Uterus (tissue), 3 donors: ENCODE measurements at regions not wholly inside any gene's neighbourhood (a gene's known extent, or its start where the extent isn't known, plus 50 kb on each side); places are given as distances from the start of the nearest gene placed in this dataset.

Experiments
- DNase-seq, 2 donors: peaks; one replicate each; pipeline ENCODE4 v3.0.0-alpha.2; 2019 to 2020
- H3K27ac ChIP-seq, 2 donors: fragments of 200-600 bp; sonication (generic); 1 replicate in 1 of 2; 2 replicates in 1 of 2; pipeline ENCODE4 v1.5.1; 2016 to 2018
- H3K27me3 ChIP-seq, 2 donors: fragments of 200-600 bp; sonication (generic); one replicate each; pipeline ENCODE4 v1.5.1; 2018 to 2019; ENCODE audit warnings: control low read depth in 1 of 2
- H3K36me3 ChIP-seq, 2 donors: fragments of 200-600 bp; sonication (generic); one replicate each; pipeline ENCODE4 v1.5.1; 2019; ENCODE audit warnings: control low read depth in 1 of 2
- H3K4me1 ChIP-seq, 2 donors: fragments of 200-600 bp; sonication (generic); one replicate each; pipeline ENCODE4 v1.5.1; 2018 to 2019; ENCODE audit warnings: control low read depth in 1 of 2
- H3K4me3 ChIP-seq, 2 donors: fragments of 200-600 bp; sonication (generic); 1 replicate in 1 of 2; 2 replicates in 1 of 2; pipeline ENCODE4 v1.5.1; 2018 to 2019; ENCODE audit warnings: mild to moderate bottlenecking in 1 of 2
- H3K9me3 ChIP-seq, 2 donors: fragments of 200-600 bp; sonication (generic); one replicate each; pipeline ENCODE4 v1.5.1; 2019; ENCODE audit warnings: control low read depth in 1 of 2
- POLR2A ChIP-seq, 2 donors: fragments of 450-650 bp; IDR thresholded peaks; one replicate each; pipeline ENCODE4 v1.6.1; 2016; ENCODE audit warnings: antibody characterized with exemption in 2 of 2, mild to moderate bottlenecking in 1 of 2, moderate library complexity in 1 of 2
- intact Hi-C: fragments of 100-400 bp; cut with DNase I; formaldehyde crosslinking; loops from one replicate; pipeline ENCODE4 v1.15.1; 2023; ENCODE audit warnings: low total_unique reads
- TF ChIP-seq, protein P1 (sequence below), 4 experiments: fragments of 200-600 bp in 2 of 4; fragments of 450-650 bp in 2 of 4; sonication (generic) in 2 of 4; IDR thresholded peaks; one replicate each; pipeline ENCODE4 v1.5.1; 2016 to 2019; ENCODE audit warnings: antibody characterized with exemption in 4 of 4, mild to moderate bottlenecking in 2 of 4, moderate library complexity in 1 of 4
- donor health status: DM: yes; HTN: yes; CAD: no.

DNA sequence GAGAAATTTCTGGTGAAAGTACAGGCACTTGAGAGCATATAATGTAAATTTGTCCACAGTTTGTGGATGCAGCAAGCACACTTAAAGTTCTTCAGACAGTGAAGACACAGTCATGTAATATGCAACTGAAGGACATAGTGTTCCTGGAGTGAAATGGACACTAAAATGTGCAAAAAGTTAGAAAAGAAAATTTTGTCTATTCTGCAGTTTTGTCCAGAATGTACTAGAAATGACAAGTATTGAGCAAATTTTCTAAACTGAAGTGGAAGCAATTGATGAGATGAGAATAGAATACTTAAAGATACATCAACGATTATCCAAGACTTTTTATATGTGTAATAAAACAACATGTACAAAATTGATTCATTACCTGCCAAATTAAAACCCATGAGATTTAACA lies 647.0 kb upstream of the IMPG1 start:
- no peaks in the 10 kb centered on the region for H3K9me3 ChIP-seq
- DNase-seq, result no peak
- no peaks in the 10 kb centered on the region for H3K27me3 ChIP-seq
- H3K27ac ChIP-seq, result no peak overlapping the region
- intact Hi-C loops, result no loop called here
- H3K36me3 ChIP-seq, result no peaks in the 10 kb centered on the region
- TF ChIP-seq POLR2A (IDR thresholded peaks at IDR 0.05), result no peak
- TF ChIP-seq, protein P1, sequence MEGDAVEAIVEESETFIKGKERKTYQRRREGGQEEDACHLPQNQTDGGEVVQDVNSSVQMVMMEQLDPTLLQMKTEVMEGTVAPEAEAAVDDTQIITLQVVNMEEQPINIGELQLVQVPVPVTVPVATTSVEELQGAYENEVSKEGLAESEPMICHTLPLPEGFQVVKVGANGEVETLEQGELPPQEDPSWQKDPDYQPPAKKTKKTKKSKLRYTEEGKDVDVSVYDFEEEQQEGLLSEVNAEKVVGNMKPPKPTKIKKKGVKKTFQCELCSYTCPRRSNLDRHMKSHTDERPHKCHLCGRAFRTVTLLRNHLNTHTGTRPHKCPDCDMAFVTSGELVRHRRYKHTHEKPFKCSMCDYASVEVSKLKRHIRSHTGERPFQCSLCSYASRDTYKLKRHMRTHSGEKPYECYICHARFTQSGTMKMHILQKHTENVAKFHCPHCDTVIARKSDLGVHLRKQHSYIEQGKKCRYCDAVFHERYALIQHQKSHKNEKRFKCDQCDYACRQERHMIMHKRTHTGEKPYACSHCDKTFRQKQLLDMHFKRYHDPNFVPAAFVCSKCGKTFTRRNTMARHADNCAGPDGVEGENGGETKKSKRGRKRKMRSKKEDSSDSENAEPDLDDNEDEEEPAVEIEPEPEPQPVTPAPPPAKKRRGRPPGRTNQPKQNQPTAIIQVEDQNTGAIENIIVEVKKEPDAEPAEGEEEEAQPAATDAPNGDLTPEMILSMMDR (IDR thresholded peaks at IDR 0.05), result no peak
- no peak overlapping the region for H3K4me3 ChIP-seq
- H3K4me1 ChIP-seq, result no peaks in the 10 kb centered on the region

DNA sequence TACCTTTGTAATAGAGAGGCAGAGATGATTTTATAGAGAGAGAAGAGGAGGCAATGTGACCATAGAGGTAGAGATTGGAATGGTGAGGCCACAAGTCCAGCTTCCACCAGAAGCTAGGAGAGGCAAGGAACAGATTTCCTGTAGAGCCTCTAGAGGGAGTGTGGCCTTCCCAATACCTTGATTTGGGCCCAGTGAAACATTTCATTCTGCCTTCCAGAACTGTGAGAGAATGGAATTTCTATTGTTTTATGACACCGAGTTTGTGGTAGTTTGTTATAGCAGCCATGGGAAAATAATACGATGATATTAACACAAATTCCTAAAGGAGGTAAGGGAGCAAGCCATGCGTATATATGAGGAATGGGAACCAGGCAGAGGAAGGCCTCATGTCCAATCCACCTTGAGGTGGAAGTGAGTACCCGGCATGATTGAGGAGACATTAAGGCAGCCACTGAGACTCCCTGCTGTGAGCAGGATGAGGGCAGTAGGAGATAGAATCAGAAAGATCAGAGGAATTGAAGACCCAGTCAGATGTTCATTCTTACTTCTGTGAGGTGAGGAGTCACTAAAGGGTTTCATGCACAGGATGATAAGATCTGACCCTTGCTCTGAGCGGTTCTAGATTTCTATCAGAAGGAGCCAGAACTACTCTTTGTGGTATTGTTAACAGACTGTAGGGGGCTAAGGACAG lies 636.3 kb upstream of the IMPG1 start:
- Histone ChIP-seq H3K36me3 (no peaks in the 10 kb centered on the region), H3K4me3 (no peak overlapping the region), H3K4me1 (no peaks in the 10 kb centered on the region), H3K27ac (no peak overlapping the region), H3K9me3 (no peaks in the 10 kb centered on the region), H3K27me3 (no peaks in the 10 kb centered on the region)
- intact Hi-C loops, result no loop called here
- no peak for DNase-seq
- no peak for TF ChIP-seq POLR2A (IDR thresholded peaks at IDR 0.05)
- TF ChIP-seq, protein P1 (IDR thresholded peaks at IDR 0.05), result no peak

DNA sequence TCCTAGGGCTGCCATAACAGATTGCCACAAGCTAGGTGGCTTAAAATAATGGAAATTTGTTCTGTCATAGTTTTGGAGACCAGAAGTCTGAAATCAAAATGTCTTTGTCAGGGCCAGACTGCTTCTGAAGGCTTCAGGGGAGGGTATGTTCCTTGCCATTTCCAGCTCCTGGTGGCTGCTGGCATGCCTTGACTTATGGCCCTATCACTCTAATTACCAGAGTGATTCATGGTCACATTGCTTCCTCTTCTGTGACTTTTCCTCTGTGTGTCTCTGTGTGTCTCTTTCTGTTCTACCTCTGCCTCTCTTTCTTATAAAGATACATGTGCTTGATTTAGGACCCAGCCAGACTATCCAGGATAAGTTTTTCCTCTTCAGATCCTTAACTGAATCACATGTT lies 635.2 kb upstream of the IMPG1 start:
- Histone ChIP-seq H3K27ac (no peak overlapping the region), H3K27me3 (no peaks in the 10 kb centered on the region), H3K36me3 (no peaks in the 10 kb centered on the region), H3K9me3 (no peaks in the 10 kb centered on the region), H3K4me1 (no peaks in the 10 kb centered on the region), H3K4me3 (no peak overlapping the region)
- no peak for DNase-seq
- TF ChIP-seq POLR2A (IDR thresholded peaks at IDR 0.05), result no peak
- TF ChIP-seq, protein P1 (IDR thresholded peaks at IDR 0.05), result no peak
- intact Hi-C loops, result no loop called here

DNA sequence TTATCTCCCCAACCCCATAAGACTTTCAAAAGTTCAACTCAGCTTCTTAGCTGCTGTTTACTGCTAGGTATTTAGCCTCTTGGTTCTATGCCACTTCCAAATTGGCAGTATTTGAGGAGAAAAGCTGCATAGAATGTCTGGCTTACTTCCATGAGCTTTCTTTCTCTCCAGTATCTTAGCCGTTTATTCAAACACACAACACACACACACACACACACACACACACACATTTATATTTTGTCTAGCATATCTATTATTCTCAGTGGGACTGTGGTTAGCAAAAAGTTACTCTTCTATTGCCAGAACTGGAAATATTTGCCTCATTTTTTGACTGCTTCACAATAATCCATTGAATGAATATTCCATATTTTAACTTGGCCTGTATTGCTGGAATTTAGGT lies 634.2 kb upstream of the IMPG1 start:
- Histone ChIP-seq H3K27ac (no peak overlapping the region), H3K4me1 (no peaks in the 10 kb centered on the region), H3K9me3 (no peaks in the 10 kb centered on the region), H3K27me3 (no peaks in the 10 kb centered on the region), H3K36me3 (no peaks in the 10 kb centered on the region), H3K4me3 (no peak overlapping the region)
- intact Hi-C loops, result no loop called here
- no peak for DNase-seq
- no peak for TF ChIP-seq POLR2A (IDR thresholded peaks at IDR 0.05)
- TF ChIP-seq, protein P1 (IDR thresholded peaks at IDR 0.05), result no peak

DNA sequence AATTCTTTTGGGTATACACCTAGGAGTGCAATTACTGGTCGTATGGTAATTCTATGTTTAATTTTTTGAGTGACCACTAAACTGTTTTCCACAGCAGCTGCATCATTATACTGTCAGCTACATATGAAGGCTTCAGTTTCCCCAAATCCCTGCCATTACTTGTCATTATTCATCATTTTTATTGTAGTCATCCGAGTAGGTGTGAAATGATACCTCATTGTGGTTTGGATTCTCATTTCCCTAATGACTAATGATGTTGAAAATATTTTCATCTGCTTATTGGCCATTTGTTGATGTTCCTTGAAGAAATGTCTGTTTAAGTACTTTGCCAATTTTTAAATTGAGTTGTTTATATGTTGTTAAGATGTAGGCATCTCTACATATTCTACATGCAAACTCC lies 633.6 kb upstream of the IMPG1 start:
- intact Hi-C loops, result no loop called here
- no peaks in the 10 kb centered on the region for H3K36me3 ChIP-seq
- no peak for DNase-seq
- no peak overlapping the region for H3K4me3 ChIP-seq
- no peaks in the 10 kb centered on the region for H3K4me1 ChIP-seq
- H3K9me3 ChIP-seq, result no peaks in the 10 kb centered on the region
- H3K27me3 ChIP-seq, result no peaks in the 10 kb centered on the region
- no peak overlapping the region for H3K27ac ChIP-seq
- TF ChIP-seq, protein P1 (IDR thresholded peaks at IDR 0.05), result no peak
